Dedifferentiated amniotic fluid mesenchymal stem cell (primary cell): ENCODE measurements at regions not wholly inside any gene's neighbourhood (a gene's known extent, or its start where the extent isn't known, plus 50 kb on each side); places are given as distances from the start of the nearest gene placed in this dataset.
"Not testable (repeated sequence)": the region's sequence is repeated elsewhere in the genome, so short reads cannot be mapped to it uniquely, and the experiment has no call there.

Source experiments
- DNase-seq: peaks from one replicate; pipeline ENCODE4 v3.0.0-alpha.2; 2016; ENCODE audit errors: extremely low spot score

DNA sequence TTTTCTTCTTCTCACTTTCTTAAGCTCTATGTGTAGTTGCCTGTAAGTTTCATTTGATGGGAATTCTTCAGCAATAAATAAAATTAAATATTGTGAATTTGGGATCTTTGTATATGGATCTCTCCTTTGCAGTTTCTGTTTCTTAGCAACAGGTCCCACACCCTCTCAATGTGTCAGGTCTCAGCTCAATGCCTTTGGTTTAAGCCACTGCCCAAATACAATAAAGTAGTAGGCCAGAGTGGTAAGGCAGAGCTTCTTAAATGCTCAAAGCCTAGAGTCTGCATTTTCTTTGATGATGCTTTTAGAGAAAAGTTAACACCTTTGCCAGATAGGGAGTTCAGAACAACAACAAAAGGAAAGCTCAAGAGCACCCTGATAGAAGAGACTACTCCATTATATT lies 343.7 kb downstream of the NSUN3 start:
- DNase-seq = no peak

DNA sequence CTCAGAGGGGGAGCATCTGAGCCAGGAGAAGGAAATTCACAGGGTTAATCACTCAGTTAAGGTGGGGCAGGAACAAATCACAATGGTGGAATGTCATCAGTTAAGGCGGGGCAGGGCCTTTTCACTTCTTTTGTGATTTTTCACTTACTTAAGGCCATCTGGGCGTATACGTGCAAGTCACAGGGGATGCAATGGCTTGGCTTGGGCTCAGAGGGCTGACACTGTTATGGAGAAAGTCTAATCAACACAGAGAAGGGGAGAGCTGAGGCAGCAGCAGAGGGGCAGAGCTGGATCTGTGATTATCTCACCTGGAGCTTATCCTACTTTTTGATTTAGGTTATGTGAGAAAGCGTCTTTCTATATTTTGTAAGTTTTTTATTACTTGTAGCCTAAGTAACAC lies 350.1 kb downstream of the NSUN3 start:
- not testable (repeated sequence) for DNase-seq

DNA sequence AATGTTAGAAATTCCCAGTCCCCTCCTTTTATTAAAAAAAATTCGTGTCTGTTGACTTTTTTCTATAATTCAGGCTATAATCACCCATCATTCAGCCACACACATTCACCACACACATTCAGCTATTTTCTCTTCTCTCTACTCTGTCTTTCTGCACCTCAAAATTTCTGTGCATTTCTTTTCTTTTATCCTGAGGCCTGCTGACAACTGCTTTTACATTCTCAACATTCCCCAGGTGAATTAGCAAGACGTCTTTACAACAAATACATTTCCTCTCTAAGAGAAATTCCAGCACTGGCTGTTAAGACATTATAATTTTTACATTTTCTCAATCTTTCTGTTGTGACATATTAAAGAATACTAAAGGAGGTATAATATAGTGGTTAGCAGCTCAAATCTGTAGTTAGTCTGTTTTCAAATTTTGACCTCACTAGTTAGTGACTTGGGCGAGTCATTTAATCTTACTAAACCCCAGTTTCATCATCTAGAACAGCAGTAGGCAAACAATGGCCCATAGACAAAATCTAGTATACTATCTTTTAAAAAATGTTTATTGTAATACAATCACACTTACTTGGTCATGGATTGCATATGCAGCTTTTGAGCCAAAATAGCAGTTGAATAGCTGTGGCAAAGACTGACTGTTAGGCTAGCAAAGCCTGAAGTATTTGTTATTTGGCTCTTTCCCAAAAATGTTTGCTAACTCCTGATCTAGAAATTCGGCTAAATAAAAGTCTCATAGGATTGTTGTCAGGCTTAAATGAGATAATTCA lies 350.7 kb downstream of the NSUN3 start:
- peak; percentile 88 for DNase-seq

DNA sequence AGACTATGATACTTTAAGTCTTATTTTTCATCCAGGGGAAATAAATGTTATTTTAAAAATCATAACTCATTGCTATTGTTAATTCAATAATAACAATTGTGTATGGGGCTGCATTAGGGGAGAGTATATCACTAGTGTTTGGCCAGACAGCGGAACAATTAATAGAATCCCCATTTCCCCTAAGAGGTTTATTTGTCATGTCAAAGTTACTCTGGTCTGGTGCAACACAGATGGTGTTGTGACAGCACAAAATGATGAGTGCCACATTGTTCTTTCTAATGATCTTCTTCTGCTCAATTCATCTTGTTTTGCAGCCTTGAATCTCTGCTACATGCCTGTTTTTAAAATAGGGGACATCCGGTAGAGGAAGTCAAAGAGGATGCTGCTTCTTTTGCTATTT lies 351.6 kb downstream of the NSUN3 start:
- no peak for DNase-seq

DNA sequence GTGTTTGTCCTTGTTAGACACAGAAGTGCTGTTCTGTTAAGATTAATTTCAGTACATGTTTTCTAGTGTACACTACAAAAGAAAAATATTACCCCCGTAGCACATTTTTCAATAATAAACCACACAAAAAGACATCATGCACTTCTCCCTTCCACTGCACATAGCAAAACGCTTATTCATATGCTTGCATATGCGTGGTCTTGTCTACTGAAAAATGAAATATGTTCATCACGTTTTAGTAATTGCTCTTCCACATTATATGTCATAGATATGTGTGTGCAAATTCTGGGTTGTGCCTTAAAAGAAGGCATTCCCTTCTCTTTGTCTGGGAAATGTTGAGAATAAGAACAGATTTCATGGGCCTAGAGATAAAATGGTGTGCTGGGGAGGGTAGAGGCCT lies 353.9 kb downstream of the NSUN3 start:
- no peak for DNase-seq

DNA sequence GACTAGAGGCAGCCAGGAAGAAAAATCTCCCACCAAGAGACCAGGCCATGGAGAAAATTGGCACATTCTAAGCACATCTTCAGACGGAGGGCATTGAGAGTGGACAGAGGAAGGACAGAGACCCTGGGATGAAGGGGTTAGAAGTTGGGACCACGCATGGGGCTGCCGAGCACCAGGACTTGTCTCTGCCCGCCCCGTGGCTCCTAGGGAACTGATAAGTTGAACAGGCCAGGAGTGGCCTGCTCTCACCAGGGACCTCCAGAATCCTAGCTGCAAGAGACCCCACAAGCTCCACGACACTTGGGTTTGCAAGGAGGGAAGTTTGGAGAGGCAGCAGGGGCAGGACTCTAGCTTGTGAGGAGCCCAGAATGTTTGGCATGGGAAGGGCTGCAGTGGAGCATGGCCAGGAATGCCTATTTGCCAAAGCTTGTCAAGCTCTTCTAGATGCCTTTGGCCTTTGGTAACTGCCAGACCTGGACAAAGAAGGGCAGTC lies 355.1 kb downstream of the NSUN3 start:
- DNase-seq = no peak

DNA sequence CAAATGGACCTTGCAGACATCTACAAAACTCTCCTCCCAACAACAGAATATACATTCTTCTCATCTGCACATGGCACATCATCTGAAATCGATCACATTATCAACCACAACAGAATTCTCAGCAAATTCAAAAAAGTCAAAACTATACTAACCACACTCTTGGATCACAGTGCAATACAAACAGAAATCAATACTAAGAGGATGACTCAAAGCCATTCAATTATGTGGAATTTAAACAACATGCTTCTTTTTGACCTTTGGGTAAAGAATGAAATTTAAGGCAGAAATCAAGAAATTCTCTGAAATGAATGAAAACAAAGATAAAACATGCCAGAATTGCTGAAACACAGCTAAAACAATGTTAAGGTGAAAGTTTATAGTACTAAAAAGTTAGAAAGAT lies 358.1 kb downstream of the NSUN3 start:
- no peak for DNase-seq

DNA sequence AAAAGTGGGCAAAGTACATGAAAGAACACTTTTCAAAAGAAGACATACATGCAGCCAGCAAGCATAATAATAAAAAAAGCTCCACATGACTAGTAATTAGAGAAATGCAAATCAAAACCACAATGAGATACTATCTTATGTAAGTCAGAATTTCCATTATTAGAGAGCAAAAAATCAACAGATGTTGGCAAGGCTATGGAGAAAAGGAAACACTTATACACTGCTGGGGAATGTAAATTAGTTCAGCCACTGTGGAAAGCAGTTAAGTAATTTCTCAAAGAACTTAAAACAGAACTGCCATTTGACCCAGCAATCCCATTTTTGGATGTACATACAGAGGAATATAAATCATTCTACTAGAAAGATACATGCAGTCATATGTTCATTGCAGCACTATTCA lies 360.7 kb downstream of the NSUN3 start:
- DNase-seq = peak; percentile 46

DNA sequence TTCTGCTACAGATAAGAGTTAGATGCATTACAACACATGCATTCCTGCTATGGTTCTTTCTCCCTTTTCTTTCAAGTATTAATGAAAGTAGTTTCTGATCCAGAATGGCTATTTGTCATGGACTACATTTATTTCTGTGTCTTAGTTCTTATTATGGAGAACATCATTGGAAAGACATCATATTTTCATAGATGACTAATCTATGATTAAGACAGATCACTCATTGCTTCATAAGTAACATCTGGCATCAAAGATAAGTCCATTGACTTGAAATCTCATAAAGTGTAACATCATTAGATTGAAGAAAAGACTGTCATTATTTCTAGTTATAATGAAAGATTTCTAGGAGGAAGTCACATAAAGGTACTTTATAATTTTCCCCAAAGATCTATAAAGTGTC lies 366.7 kb downstream of the NSUN3 start:
- no peak for DNase-seq

DNA sequence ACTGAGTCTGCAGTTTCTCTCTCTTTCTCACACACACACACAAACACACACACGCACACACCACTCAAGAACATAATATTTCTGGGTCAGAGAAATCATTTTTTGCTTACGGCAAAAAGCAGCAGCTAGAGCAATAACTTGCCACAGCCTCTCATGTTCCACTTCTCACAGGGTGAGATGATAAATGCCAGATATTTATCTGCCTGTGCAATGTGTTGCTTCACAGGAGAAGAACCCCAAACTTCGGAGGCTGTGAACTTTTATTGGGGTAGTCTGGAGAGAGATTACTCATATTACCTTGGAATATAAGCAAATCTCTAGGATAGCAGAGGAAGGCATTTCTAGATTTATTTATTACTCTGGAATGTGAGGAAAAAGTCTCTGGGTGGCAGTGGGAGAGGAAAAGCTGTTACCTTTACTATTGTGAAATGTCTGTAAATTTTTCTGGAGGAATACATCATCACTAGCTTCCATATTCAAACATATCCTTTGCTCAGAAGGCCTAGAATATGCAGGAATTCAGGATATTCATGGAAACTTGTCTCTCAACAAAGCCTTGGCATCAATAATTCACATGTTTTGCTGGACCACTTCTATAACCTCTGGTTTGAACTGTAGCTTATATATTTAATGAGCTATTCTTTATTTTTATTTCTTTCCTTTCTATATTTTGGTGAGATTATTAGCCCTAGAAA lies 369.2 kb downstream of the NSUN3 start:
- DNase-seq = no peak

DNA sequence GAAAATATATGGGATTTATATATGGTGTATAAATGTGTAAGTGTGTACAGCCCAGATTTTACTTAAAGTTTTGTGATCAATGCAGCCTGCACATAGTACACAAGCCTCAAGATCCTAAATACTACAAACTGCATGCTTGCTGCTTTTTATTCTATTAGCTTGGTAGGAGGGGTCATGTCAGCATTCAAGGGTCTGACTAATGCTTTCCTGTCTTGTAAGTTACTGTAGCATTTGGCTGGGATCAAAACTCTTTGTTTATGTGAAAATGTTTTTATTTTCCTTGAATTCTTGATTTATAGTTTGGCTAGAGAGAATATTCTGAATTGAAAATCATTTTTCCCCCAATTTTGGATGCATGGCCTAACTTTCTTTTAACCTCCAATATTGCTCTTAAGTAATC lies 370.9 kb downstream of the NSUN3 start:
- no peak for DNase-seq

DNA sequence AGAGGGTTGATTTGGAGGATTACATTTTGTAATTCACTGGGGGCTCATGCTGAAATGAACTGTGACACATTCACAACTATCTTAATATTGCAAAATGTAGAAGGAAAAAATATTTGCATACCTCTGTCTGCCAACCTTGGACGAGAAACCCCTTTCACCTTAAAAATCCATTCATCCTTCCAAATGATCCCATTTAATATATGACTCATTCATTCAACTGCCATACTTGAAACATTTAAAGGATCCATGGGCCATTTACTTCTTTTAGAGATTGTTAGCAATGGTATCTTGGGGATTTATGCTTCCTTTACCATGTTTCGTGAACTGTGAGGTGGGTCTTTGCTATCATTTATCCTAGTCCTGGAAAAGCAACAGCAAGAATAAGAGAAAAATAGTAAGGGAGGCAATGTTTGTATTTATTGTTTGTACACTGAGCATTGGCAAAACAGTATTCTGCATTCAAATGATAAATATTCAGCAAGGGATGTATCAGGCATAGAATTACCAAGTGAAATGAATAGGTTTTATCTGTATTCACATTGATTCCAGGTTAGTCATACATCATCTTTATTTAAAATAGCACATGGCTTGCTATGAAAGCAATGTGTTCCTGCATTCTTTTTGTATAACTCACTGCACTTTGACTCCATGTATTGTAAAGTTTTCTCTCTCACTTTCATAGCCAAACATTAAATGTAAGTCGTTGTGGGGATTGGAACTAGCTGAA lies 378.1 kb downstream of the NSUN3 start:
- peak; percentile 53 for DNase-seq

DNA sequence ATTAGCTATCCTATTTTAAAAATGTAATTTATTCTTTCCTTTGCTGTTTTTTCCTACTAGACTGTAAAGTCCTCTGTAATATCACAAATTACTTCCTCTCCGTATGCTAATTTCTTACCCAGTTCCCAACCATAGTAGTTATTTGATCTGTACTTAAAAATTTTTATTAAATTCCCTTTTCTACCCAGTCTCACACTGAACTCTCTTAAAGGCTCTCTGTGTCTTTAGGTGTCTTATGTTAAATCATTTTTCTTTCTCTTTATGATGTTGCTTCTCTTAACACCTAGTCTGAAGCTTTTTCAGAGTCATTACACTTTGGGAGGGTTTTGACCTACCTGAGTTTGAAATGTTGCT lies 378.6 kb downstream of the NSUN3 start:
- DNase-seq = no peak

DNA sequence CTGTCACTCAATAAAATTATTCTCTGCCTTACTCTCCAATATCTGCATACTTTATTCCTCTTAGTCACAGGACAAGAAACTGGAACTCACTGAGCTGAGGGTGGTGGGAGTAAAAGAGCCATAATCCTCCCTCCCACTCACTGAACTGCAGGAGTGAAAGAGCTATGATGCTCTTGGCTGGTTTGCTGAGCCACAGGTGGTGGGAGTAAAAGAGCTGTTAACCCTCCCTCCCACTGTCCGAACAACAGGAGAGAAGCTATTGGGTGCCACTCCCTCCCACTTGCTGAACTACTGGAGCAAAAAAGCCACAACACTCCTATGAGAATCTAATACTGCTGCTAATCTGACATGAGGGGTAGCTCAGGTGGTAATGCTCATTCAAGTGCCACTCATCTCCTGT lies 391.0 kb downstream of the NSUN3 start:
- no peak for DNase-seq

DNA sequence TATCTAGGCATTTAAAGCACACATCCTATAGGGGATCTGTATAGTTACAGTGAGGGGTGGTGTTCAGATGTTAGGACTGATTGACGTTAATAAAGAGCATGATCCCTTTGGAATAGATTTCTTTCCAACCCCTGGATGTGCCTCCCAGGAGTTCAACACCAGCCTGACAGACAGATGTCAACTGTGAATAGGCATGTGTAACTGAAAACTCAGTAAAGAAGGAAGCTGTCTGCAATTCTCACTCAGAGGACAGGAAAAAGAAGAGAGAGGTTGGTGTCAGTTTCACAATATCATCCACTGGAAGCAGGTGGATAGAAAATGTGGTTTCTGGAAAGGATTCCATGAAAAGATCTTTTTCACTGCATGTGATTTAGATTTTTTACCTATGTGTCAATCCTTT lies 396.3 kb downstream of the NSUN3 start:
- DNase-seq = no peak

DNA sequence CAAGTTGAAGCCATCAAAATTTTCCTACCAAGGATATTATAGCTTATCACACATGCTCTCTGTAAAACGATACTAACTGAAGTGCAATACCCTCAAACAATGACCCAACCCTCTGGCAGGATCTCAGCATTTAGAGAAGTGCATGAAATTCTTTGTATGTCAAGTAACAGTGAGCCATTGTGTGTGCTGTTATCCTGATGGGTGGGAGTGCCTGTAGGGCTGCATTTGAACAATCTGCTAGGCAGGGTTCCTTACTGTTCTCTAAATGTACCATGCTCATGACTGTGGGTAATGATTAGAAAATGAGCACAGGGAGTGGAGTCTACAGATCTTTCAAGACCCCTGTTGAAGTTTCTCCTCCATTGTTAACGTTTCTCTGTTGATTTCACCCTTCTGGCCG lies 398.1 kb downstream of the NSUN3 start:
- no peak for DNase-seq

DNA sequence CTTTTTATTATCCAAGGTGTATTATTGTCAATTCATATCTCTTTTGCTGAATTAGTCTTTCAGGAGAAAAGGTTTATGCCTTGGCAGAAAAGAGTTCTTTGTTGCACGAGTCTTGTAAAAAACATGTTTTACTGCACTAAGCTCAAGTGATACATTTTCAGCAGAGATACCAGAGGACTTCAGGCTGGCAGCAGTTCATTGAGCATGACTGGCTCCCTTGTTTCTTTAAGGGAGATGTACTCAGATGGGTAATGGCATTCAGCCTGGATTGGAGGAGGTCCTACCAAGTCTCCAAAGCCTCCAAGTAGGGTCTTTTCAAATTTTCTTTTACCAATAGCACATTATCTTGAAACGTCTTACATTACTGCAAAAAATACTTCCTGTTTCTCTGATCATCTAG lies 400.1 kb downstream of the NSUN3 start:
- no peak for DNase-seq

DNA sequence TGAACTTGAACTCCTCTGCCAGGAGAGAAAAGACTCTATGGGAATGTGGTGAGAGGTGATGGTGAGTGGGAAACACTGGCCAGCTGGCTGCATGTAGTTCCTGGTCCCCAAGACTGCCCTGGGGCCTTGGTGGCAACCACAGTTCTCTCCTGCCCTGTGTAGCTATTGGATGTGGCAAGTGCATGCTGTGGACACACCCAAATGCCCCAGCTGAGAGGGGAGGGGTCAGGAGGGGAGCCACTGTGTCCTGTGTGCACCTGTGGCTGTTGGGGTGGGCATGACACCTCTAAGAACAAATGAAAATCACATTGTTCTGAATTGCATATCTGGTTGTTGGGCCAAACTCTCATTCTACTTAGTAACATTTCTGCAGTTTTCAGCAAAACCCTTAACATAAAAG lies 409.6 kb downstream of the NSUN3 start:
- DNase-seq = no peak

DNA sequence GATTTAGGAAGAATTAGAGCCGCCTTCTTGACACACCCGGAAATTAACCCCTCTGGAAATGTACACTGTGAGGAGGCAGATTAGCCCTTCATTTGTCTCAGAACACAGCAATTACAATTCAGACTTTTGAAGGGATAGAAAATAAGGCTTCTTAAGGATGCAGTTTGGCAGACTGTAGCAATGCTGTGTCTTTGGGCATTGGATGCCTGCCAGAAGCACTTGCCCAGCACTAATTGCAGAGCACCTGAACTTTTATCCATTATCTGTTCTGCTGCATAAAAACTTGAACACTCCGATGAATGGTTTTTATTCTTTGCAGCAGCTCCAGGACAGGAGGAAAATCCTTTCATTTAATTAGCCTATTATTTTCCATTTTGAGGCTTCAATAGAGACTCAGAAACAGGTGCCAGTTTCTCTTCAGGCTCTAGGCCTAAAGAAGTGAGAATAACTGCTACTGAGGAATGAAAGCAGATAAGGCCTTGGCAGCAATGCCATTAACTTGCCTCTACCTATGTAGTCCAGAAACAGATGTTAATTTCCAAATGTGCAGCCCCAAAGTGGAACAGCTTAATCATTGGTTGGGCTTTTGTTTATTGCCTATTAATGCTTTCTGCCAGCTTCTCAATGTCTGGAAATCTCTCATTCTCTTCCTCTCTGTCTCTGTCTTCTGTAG lies 418.5 kb downstream of the NSUN3 start:
- DNase-seq = no peak

DNA sequence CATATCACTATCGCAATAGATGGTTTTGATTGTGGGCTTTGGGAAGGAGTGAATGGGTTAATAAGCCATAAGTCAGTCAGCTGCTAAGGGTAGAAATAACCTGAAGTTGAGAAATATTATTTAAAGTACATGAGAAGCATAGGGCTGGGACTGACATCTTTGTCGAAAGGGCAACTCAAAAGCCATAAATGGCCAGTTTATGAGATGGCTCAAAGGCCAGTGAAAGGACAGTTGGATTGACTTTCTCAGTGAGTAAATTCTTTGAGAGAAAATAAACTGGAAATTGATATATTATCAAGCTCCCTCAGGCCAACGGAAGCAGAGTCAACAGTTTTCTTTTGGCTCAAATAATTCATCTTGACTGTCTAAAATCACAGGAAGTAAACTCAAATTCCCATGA lies 419.8 kb downstream of the NSUN3 start:
- no peak for DNase-seq

DNA sequence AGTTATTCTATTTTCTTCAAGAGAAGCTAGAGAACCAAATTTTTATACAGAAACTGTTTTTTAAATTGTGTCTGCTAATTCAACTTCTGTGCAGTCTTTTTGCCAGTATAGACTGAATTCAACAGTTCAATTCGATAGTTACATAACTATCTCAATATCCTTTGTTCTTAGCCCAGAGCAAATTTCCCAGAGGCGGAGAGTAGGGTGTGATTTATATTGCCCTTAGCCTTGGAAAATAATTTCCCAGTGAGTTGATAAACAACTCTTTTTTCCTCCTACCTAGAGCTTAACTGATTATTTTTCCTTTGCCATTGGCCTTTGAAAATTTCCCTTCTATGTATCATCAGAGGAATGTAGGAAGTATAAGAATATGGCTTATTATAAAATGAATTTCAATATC lies 420.5 kb downstream of the NSUN3 start:
- no peak for DNase-seq

DNA sequence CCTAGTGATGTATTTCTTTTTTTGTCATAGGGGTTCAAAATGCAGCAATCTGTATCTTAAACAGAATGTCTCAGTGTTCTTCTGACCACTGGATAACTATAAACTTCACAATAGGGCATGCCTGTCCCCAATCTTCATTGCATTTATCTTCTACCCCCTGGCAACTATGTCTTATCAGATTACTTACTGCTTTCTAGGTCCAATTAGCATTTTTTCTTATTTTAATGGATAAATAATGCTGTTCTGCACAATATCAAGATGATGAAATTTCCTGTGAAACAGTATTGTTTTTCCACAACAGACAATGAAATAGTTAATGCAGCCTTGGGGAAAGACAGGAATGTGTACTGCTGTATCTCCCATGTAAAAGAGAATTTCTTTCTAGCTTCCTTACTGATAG lies 432.1 kb downstream of the NSUN3 start:
- DNase-seq = no peak
